H1 (cell line): ENCODE measurements at regions not wholly inside any gene's neighbourhood (a gene's known extent, or its start where the extent isn't known, plus 50 kb on each side); places are given as distances from the start of the nearest gene placed in this dataset.

Source experiments
- CTCF ChIA-PET: fragments of 300-600 bp; sonication (Branson Sonifier 250); formaldehyde crosslinking; loops from one replicate; lab custom pipeline; 2021; ENCODE audit not compliant: partially characterized antibody; lab: Charles Lee
- POLR2A ChIA-PET: fragments of 300-600 bp; sonication (Branson Sonifier 250); formaldehyde crosslinking; loops from one replicate; lab custom pipeline; 2021; ENCODE audit warnings: inconsistent platforms; ENCODE audit not compliant: partially characterized antibody; lab: Charles Lee
- DNase-seq, 2 experiments: peaks; one replicate each; pipeline versions ENCODE4 v3.0.0 to v3.0.0-alpha.2; 2010 to 2022; ENCODE audit warnings: low spot score in 2 of 2, low read depth in 1 of 2, mixed read lengths in 1 of 2
- FAIRE-seq: peaks from 2 replicates; lab custom pipeline; 2011; peaks lifted over from hg19 to GRCh38; lab: Jason Lieb, UNC
- H2AFZ ChIP-seq: 2 replicates; pipeline ENCODE4 v1.8.1; 2012; ENCODE audit warnings: low read length, inconsistent platforms
- H2AK5ac ChIP-seq: 2 replicates; pipeline ENCODE4 v1.6.1; 2013; ENCODE audit warnings: low read depth, low read length
- H2BK120ac ChIP-seq: replicated peaks from 2 replicates; pipeline ENCODE3; 2013; ENCODE audit warnings: low read depth, low read length, inconsistent platforms
- H2BK12ac ChIP-seq: 2 replicates; pipeline ENCODE4 v1.6.1; 2013; ENCODE audit warnings: low read depth, low read length
- H2BK15ac ChIP-seq: 2 replicates; pipeline ENCODE4 v1.6.1; 2013; ENCODE audit warnings: low read length
- H2BK20ac ChIP-seq: 2 replicates; pipeline ENCODE4 v1.6.1; 2013; ENCODE audit warnings: low read length
- H2BK5ac ChIP-seq: 2 replicates; pipeline ENCODE4 v1.6.1; 2013; ENCODE audit warnings: low read depth, low read length
- H3K14ac ChIP-seq: 2 replicates; pipeline ENCODE4 v1.6.1; 2013; ENCODE audit warnings: inconsistent platforms; ENCODE audit not compliant: insufficient read length
- H3K18ac ChIP-seq: 2 replicates; pipeline ENCODE4 v1.6.1; 2013; ENCODE audit warnings: low read length; ENCODE audit errors: extremely low read depth
- H3K23ac ChIP-seq: 2 replicates; pipeline ENCODE4 v1.6.1; 2013; ENCODE audit warnings: inconsistent platforms; ENCODE audit not compliant: insufficient read length
- H3K23me2 ChIP-seq: 2 replicates; pipeline ENCODE4 v1.6.1; 2013; ENCODE audit warnings: low read depth, low read length
- H3K27ac ChIP-seq: 2 replicates; pipeline ENCODE4 v1.6.1; 2011; ENCODE audit warnings: low read depth, low read length, inconsistent platforms
- H3K27me3 ChIP-seq, 4 experiments: replicated peaks in 1 of 4; 1 replicate in 1 of 4; 2 replicates in 3 of 4; pipeline versions ENCODE4 v1.6.1 to v1.8.1; 2011 to 2013; ENCODE audit warnings: low read length in 3 of 4, mild to moderate bottlenecking in 3 of 4, inconsistent platforms in 2 of 4, mixed read lengths in 2 of 4, moderate library complexity in 1 of 4; ENCODE audit not compliant: control insufficient read depth in 3 of 4, insufficient read depth in 3 of 4; ENCODE audit errors: extremely low read depth in 1 of 4
- H3K36me3 ChIP-seq, 4 experiments: 2 replicates each; pipeline versions ENCODE4 v1.6.1 to v1.8.1; 2011 to 2013; ENCODE audit warnings: mild to moderate bottlenecking in 4 of 4, low read length in 3 of 4, moderate library complexity in 2 of 4, control low read depth in 1 of 4, inconsistent platforms in 1 of 4; ENCODE audit not compliant: insufficient read depth in 4 of 4, control insufficient read depth in 2 of 4
- H3K4ac ChIP-seq: replicated peaks from 2 replicates; pipeline ENCODE3; 2013; ENCODE audit warnings: low read length, low read depth, mixed read lengths, inconsistent platforms; ENCODE audit not compliant: insufficient read length
- H3K4me1 ChIP-seq, 4 experiments: replicated peaks in 1 of 4; 1 replicate in 1 of 4; 2 replicates in 3 of 4; pipeline versions ENCODE4 v1.6.1 to v1.8.1; 2011 to 2013; ENCODE audit warnings: low read length in 3 of 4, inconsistent platforms in 2 of 4, mixed read lengths in 1 of 4; ENCODE audit not compliant: insufficient read depth in 4 of 4, control insufficient read depth in 3 of 4
- H3K4me2 ChIP-seq, 2 experiments: 2 replicates each; pipeline versions ENCODE4 v1.6.1 to v1.8.1; 2011 to 2013; ENCODE audit warnings: low read depth in 2 of 2, low read length in 2 of 2, control low read depth in 1 of 2, inconsistent platforms in 1 of 2, mild to moderate bottlenecking in 1 of 2; ENCODE audit not compliant: insufficient read depth in 1 of 2
- H3K4me3 ChIP-seq, 4 experiments: fragments of 200-600, 300-600 bp in 1 of 4; sonication (generic), shearing (Covaris generic), sonication (Bioruptor Twin) in 1 of 4; 2 replicates each; pipeline versions ENCODE4 v1.5.1 to v1.8.1; 2011 to 2016; ENCODE audit warnings: low read length in 4 of 4, low read depth in 3 of 4, control low read depth in 2 of 4, inconsistent platforms in 2 of 4, mild to moderate bottlenecking in 2 of 4, mixed read lengths in 1 of 4, moderate library complexity in 1 of 4; ENCODE audit not compliant: insufficient read depth in 2 of 4; ENCODE audit errors: extremely low read depth in 1 of 4
- H3K56ac ChIP-seq: replicated peaks from 2 replicates; pipeline ENCODE3; 2013; ENCODE audit warnings: low read depth, mild to moderate bottlenecking, mixed read lengths, low read length, inconsistent platforms; ENCODE audit not compliant: insufficient read length
- H3K79me1 ChIP-seq: 2 replicates; pipeline ENCODE4 v1.6.1; 2013; ENCODE audit warnings: low read depth, low read length, control low read depth
- H3K79me2 ChIP-seq, 2 experiments: 2 replicates each; pipeline versions ENCODE4 v1.6.1 to v1.8.1; 2012 to 2013; ENCODE audit warnings: low read length in 2 of 2, mild to moderate bottlenecking in 2 of 2, inconsistent platforms in 1 of 2; ENCODE audit not compliant: insufficient read depth in 2 of 2, control insufficient read depth in 1 of 2
- H3K9ac ChIP-seq, 4 experiments: replicated peaks in 1 of 4; 1 replicate in 1 of 4; 2 replicates in 3 of 4; pipeline versions ENCODE4 v1.6.1 to v1.8.1; 2011 to 2013; ENCODE audit warnings: low read depth in 3 of 4, low read length in 3 of 4, control low read depth in 2 of 4, mild to moderate bottlenecking in 2 of 4, moderate library complexity in 2 of 4, inconsistent platforms in 1 of 4; ENCODE audit errors: extremely low read depth in 1 of 4
- H3K9me3 ChIP-seq, 2 experiments: 2 replicates each; pipeline versions ENCODE4 v1.6.1 to v1.8.1; 2012 to 2013; ENCODE audit warnings: mild to moderate bottlenecking in 2 of 2, moderate library complexity in 2 of 2, control low read depth in 1 of 2, inconsistent platforms in 1 of 2, low read depth in 1 of 2, low read length in 1 of 2, mixed read lengths in 1 of 2; ENCODE audit not compliant: insufficient read depth in 2 of 2
- H4K20me1 ChIP-seq, 2 experiments: replicated peaks in 1 of 2; 2 replicates each; pipeline versions ENCODE3 to v1.8.1; 2011 to 2013; ENCODE audit warnings: inconsistent platforms in 2 of 2, low read length in 2 of 2, mild to moderate bottlenecking in 1 of 2; ENCODE audit not compliant: insufficient read depth in 2 of 2, control insufficient read depth in 1 of 2
- H4K5ac ChIP-seq: 2 replicates; pipeline ENCODE4 v1.6.1; 2013; ENCODE audit warnings: low read length, low read depth, mixed read lengths, inconsistent platforms; ENCODE audit not compliant: insufficient read length
- H4K8ac ChIP-seq: 2 replicates; pipeline ENCODE4 v1.8.0; 2013; ENCODE audit warnings: mild to moderate bottlenecking, moderate library complexity, low read length, inconsistent platforms; ENCODE audit not compliant: insufficient read depth; ENCODE audit errors: extremely low read depth
- H4K91ac ChIP-seq: replicated peaks from 2 replicates; pipeline ENCODE3; 2013; ENCODE audit warnings: low read length, mixed read lengths, inconsistent platforms; ENCODE audit not compliant: insufficient read length
- RAD21 ChIP-seq, 2 experiments: IDR thresholded peaks in 1 of 2; conservative IDR thresholded peaks in 1 of 2; 2 replicates each; pipeline ENCODE4 v1.6.1; 2011; ENCODE audit warnings: low read depth in 2 of 2, low read length in 2 of 2, improper control_type of control experiment in 1 of 2, inconsistent platforms in 1 of 2, mild to moderate bottlenecking in 1 of 2, moderate library complexity in 1 of 2
- WGBS, 2 experiments: shearing (Covaris generic) in 1 of 2; methylation state at CpG; one replicate each; pipeline versions ENCODE4 v1.1.6 to v1.1.7; 2013 to 2015; ENCODE audit warnings: low lambda C conversion rate in 2 of 2, mixed read lengths in 2 of 2, inconsistent platforms in 1 of 2, low coverage in 1 of 2, missing lambda C conversion rate in 1 of 2; ENCODE audit not compliant: insufficient replicate concordance in 2 of 2, insufficient coverage in 1 of 2, insufficient read length in 1 of 2; ENCODE audit errors: extremely low coverage in 1 of 2, missing lambda C conversion rate in 1 of 2; 5-methylcytosine and 5-hydroxymethylcytosine counted together
- TF ChIP-seq, protein P1 (sequence below): IDR thresholded peaks from 2 replicates; pipeline ENCODE4 v1.6.1; 2012; ENCODE audit warnings: inconsistent platforms

DNA sequence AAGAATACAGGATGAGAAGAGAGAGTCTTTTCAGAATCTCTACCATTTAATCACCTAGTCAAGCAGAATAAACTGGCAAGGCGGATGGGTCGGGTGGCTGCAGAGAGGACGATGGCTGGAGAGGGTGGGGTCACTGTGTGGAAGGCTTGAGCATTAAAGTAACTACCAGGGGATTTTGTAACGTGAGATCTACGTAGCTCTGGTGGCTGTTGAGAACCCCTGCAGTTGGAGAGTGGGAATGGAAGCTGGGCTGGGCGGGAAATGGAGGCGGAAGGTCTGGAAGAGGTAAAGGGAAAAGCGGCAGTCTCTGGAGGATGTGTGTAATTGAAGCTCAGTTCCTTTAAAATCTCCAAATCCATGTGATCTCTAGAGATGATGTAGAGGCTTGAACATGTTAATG is 135.0 kb downstream of the GATA3 start:
- Histone ChIP-seq H4K5ac (no peak overlapping the region), H3K4me1 (no peaks in the 10 kb centered on the region; a peak in 1 of 7 replicates), H3K23ac (no peak overlapping the region), H4K91ac (no peak overlapping the region), H3K4me3 (no peak overlapping the region), H3K23me2 (no peaks in the 10 kb centered on the region), H3K9me3 (no peaks in the 10 kb centered on the region), H3K4ac (no peak overlapping the region), H2BK12ac (no peak overlapping the region), H3K14ac (no peak overlapping the region), H3K9ac (no peak overlapping the region), H2AK5ac (no peak overlapping the region), H4K20me1 (no peaks in the 10 kb centered on the region), H2BK5ac (no peak overlapping the region), H3K4me2 (no peak overlapping the region), H3K18ac (no peak overlapping the region), H2BK15ac (no peak overlapping the region), H3K27ac (no peak overlapping the region), H2AFZ (0 out of 2 replicates have a peak overlapping the region, but pooled peaks have one; percentile 31), H2BK20ac (no peak overlapping the region), H4K8ac (no peak overlapping the region), H3K56ac (no peak overlapping the region), H2BK120ac (no peak overlapping the region), H3K27me3 (no peaks in the 10 kb centered on the region), H3K79me1 (no peaks in the 10 kb centered on the region), H3K79me2 (no peaks in the 10 kb centered on the region), H3K36me3 (no peaks in the 10 kb centered on the region)
- FAIRE-seq, result no peak
- ChIA-PET POLR2A (no interaction called here), CTCF (interaction anchor here (0.6 kb wide), 1 partner anchor 550 kb away, joined by 3 read pairs; no protein-coding TSS in a partner anchor)
- 73% methylated on average over 8 of the region's 8 CpGs; no CpG with 5 or more reads in 1 of the 2 experiments for WGBS, 2 experiments
- DNase-seq, result no peak
- TF ChIP-seq, protein P1, sequence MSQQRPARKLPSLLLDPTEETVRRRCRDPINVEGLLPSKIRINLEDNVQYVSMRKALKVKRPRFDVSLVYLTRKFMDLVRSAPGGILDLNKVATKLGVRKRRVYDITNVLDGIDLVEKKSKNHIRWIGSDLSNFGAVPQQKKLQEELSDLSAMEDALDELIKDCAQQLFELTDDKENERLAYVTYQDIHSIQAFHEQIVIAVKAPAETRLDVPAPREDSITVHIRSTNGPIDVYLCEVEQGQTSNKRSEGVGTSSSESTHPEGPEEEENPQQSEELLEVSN, result peak; percentile 45
- no peak; a peak in 1 of 4 replicates for TF ChIP-seq RAD21 (IDR thresholded peaks at IDR 0.05 in 1 of 2, conservative IDR thresholded peaks at IDR 0.05 in 1 of 2; ENCODE audit: low read depth in 2 of 2, low read length in 2 of 2)
